Endodermal cell (in vitro differentiated cells): ENCODE measurements at regions not wholly inside any gene's neighbourhood (a gene's known extent, or its start where the extent isn't known, plus 50 kb on each side); places are given as distances from the start of the nearest gene placed in this dataset.
"Not testable (repeated sequence)": the region's sequence is repeated elsewhere in the genome, so short reads cannot be mapped to it uniquely, and the experiment has no call there.

Experiments used
- DNase-seq: peaks from one replicate; pipeline ENCODE4 v3.0.0-alpha.2; 2017
- H3K27ac ChIP-seq: 2 replicates; pipeline ENCODE4 v1.5.1; 2013; ENCODE audit warnings: mild to moderate bottlenecking, low read depth, low read length, moderate library complexity
- H3K27me3 ChIP-seq: 2 replicates; pipeline ENCODE4 v1.6.1; 2013; ENCODE audit warnings: mild to moderate bottlenecking, low read length, moderate library complexity; ENCODE audit not compliant: insufficient read depth, control insufficient read depth, poor library complexity, severe bottlenecking
- H3K36me3 ChIP-seq: 2 replicates; pipeline ENCODE4 v1.7.0; 2013; ENCODE audit warnings: mild to moderate bottlenecking, low read length, moderate library complexity; ENCODE audit not compliant: control insufficient read depth, insufficient read depth
- H3K4me1 ChIP-seq: one replicate; pipeline ENCODE4 v1.7.0; 2013; ENCODE audit warnings: low read length; ENCODE audit not compliant: control insufficient read depth, insufficient read depth
- H3K4me3 ChIP-seq: 2 replicates; pipeline ENCODE4 v1.5.1; 2013; ENCODE audit warnings: mild to moderate bottlenecking, low read length, moderate library complexity
- H3K9ac ChIP-seq: 2 replicates; pipeline ENCODE4 v1.6.1; 2013; ENCODE audit warnings: mild to moderate bottlenecking, low read length, moderate library complexity; ENCODE audit not compliant: poor library complexity, severe bottlenecking; ENCODE audit errors: extremely low read depth
- H3K9me3 ChIP-seq: 2 replicates; pipeline ENCODE4 v1.6.1; 2013; ENCODE audit warnings: mild to moderate bottlenecking, low read length, moderate library complexity; ENCODE audit not compliant: control insufficient read depth
- H3K27ac Mint-ChIP-seq: 2 replicates; pipeline ENCODE4 v1.8.0; 2020; ENCODE audit warnings: mixed read lengths
- H3K27me3 Mint-ChIP-seq: 2 replicates; pipeline ENCODE4 v1.8.0; 2021; ENCODE audit warnings: mild to moderate bottlenecking, mixed read lengths; ENCODE audit not compliant: insufficient read depth
- H3K36me3 Mint-ChIP-seq: 2 replicates; pipeline ENCODE4 v1.8.0; 2020; ENCODE audit warnings: low read depth, mixed read lengths
- H3K4me1 Mint-ChIP-seq: 2 replicates; pipeline ENCODE4 v1.8.0; 2020; ENCODE audit warnings: mixed read lengths
- H3K4me3 Mint-ChIP-seq: 2 replicates; pipeline ENCODE4 v1.8.0; 2020; ENCODE audit warnings: mild to moderate bottlenecking, moderate library complexity, mixed read lengths
- H3K9me3 Mint-ChIP-seq: 2 replicates; pipeline ENCODE4 v1.8.0; 2020; ENCODE audit warnings: mild to moderate bottlenecking, mixed read lengths
- WGBS, 2 experiments: methylation state at CpG; one replicate each; pipeline versions ENCODE4 v1.1.5 to v1.1.7; 2013; ENCODE audit warnings: missing lambda C conversion rate in 2 of 2, mixed read lengths in 1 of 2; ENCODE audit not compliant: insufficient coverage in 1 of 2, insufficient read length in 1 of 2; 5-methylcytosine and 5-hydroxymethylcytosine counted together
- TF ChIP-seq, protein P1 (sequence below): fragments of 200-600 bp; sonication (generic); conservative IDR thresholded peaks from 2 replicates; pipeline ENCODE4 v1.5.0; 2021; ENCODE audit warnings: antibody characterized with exemption, mild to moderate bottlenecking

- no peaks in the 10 kb centered on the region for H3K27me3 Mint-ChIP-seq
- Histone ChIP-seq H3K4me3 (no peak overlapping the region), H3K27me3 (no peaks in the 10 kb centered on the region), H3K9me3 (no peaks in the 10 kb centered on the region), H3K9ac (no peak overlapping the region), H3K27ac (no peak overlapping the region), H3K4me1 (no peaks in the 10 kb centered on the region), H3K36me3 (no peaks in the 10 kb centered on the region)
- no peak for DNase-seq
- TF ChIP-seq, protein P1, sequence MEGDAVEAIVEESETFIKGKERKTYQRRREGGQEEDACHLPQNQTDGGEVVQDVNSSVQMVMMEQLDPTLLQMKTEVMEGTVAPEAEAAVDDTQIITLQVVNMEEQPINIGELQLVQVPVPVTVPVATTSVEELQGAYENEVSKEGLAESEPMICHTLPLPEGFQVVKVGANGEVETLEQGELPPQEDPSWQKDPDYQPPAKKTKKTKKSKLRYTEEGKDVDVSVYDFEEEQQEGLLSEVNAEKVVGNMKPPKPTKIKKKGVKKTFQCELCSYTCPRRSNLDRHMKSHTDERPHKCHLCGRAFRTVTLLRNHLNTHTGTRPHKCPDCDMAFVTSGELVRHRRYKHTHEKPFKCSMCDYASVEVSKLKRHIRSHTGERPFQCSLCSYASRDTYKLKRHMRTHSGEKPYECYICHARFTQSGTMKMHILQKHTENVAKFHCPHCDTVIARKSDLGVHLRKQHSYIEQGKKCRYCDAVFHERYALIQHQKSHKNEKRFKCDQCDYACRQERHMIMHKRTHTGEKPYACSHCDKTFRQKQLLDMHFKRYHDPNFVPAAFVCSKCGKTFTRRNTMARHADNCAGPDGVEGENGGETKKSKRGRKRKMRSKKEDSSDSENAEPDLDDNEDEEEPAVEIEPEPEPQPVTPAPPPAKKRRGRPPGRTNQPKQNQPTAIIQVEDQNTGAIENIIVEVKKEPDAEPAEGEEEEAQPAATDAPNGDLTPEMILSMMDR: no peak
- peaks cover 91% of the 10 kb centered on the region for H3K9me3 Mint-ChIP-seq
- 67 to 69% methylated on average over 4 to 16 of the region's 17 CpGs for WGBS, 2 experiments
- peaks cover 3% of the 10 kb centered on the region for H3K36me3 Mint-ChIP-seq
- no peaks in the 10 kb centered on the region for H3K4me1 Mint-ChIP-seq
- H3K27ac Mint-ChIP-seq: no peak overlapping the region
- no peak overlapping the region for H3K4me3 Mint-ChIP-seq
These were observed 392.3 kb downstream of the TMEM121 start for GRCh38 chr14:105918496-105919262.

DNA sequence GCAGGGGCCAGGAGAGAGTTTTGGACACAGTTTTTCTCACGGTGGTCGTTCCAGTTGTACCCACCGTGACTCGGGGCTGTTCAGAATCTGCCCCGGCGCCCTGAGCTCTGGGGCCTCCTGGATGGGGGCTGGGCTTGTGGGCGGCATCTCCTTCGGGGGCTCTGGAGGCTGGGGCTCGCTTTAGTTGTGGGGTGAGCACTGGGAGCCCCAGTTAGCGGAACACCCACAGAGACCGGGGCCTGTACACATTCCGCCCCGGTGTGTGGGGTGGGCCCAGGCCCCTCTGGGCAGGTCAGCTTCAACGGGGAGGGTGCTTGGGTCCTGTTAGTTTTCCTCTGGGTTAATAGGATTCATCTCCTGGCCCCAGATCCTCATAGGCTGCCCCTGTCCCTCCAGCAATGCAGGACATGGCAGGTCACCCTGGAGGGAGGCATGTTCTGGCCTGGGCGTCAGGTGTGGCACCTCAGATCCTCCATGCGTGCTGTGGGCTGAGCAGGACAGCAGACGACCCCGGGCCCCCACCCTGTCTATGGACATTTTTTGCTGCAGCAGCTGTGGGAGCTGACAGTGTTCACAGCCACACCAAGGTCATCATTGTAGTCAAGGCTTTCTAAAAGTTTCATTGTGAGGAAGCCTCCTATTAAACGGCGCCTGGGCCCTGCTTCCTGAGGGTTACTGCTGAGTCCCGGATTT is 393.2 kb downstream of the TMEM121 start:
- H3K27ac Mint-ChIP-seq: no peak overlapping the region
- H3K9me3 Mint-ChIP-seq: peaks cover 91% of the 10 kb centered on the region

GRCh38 chr14:105920151-105920700 is 393.8 kb downstream of the TMEM121 start:
- not testable (repeated sequence) for H3K4me1 ChIP-seq, H3K27me3 Mint-ChIP-seq, H3K9me3 ChIP-seq, H3K4me1 Mint-ChIP-seq, H3K36me3 Mint-ChIP-seq, H3K36me3 ChIP-seq, H3K27me3 ChIP-seq, H3K27ac ChIP-seq, H3K9ac ChIP-seq, DNase-seq, H3K4me3 Mint-ChIP-seq, H3K4me3 ChIP-seq, H3K27ac Mint-ChIP-seq
- 69 to 74% methylated on average over 4 to 11 of the region's 11 CpGs for WGBS, 2 experiments
- peaks cover 91% of the 10 kb centered on the region for H3K9me3 Mint-ChIP-seq

More for the DNA sequence above, 393.2 kb downstream of the TMEM121 start:
- Histone ChIP-seq H3K27ac (no peak overlapping the region), H3K4me3 (no peak overlapping the region), H3K9me3 (no peaks in the 10 kb centered on the region), H3K9ac (no peak overlapping the region), H3K36me3 (no peaks in the 10 kb centered on the region), H3K27me3 (no peaks in the 10 kb centered on the region), H3K4me1 (no peaks in the 10 kb centered on the region)
- TF ChIP-seq, protein P1: no peak
- Mint-ChIP-seq H3K27me3 (no peaks in the 10 kb centered on the region), H3K4me1 (no peaks in the 10 kb centered on the region), H3K4me3 (no peak overlapping the region), H3K36me3 (peaks cover 3% of the 10 kb centered on the region)
- 79 to 87% methylated on average over 17 to 21 of the region's 21 CpGs for WGBS, 2 experiments
- DNase-seq: no peak

GRCh38 chr14:105920803-105921755 is 394.7 kb downstream of the TMEM121 start:
- H3K36me3 Mint-ChIP-seq, DNase-seq, H3K4me1 Mint-ChIP-seq, H3K27ac ChIP-seq, H3K27me3 Mint-ChIP-seq, H3K36me3 ChIP-seq, H3K27me3 ChIP-seq, H3K27ac Mint-ChIP-seq, H3K4me3 ChIP-seq, H3K9me3 ChIP-seq, H3K4me3 Mint-ChIP-seq, H3K9ac ChIP-seq, H3K4me1 ChIP-seq: not testable (repeated sequence)
- WGBS, 2 experiments: 76 to 85% methylated on average over 12 to 23 of the region's 24 CpGs
- peaks cover 91% of the 10 kb centered on the region for H3K9me3 Mint-ChIP-seq

GRCh38 chr14:105921781-105922180 is 395.4 kb downstream of the TMEM121 start:
- not testable (repeated sequence) for DNase-seq, H3K36me3 Mint-ChIP-seq, H3K9ac ChIP-seq, H3K27me3 ChIP-seq, H3K36me3 ChIP-seq, H3K4me1 Mint-ChIP-seq, H3K27ac Mint-ChIP-seq, H3K27me3 Mint-ChIP-seq, H3K4me3 ChIP-seq, H3K4me1 ChIP-seq, H3K27ac ChIP-seq, H3K9me3 ChIP-seq, H3K4me3 Mint-ChIP-seq
- WGBS, 2 experiments: 28 to 60% methylated on average over 3 to 4 of the region's 4 CpGs
- peaks cover 90% of the 10 kb centered on the region for H3K9me3 Mint-ChIP-seq
